ENCODE measurements at regions not wholly inside any gene's neighbourhood (a gene's known extent, or its start where the extent isn't known, plus 50 kb on each side); places are given as distances from the start of the nearest gene placed in this dataset.

DNA sequence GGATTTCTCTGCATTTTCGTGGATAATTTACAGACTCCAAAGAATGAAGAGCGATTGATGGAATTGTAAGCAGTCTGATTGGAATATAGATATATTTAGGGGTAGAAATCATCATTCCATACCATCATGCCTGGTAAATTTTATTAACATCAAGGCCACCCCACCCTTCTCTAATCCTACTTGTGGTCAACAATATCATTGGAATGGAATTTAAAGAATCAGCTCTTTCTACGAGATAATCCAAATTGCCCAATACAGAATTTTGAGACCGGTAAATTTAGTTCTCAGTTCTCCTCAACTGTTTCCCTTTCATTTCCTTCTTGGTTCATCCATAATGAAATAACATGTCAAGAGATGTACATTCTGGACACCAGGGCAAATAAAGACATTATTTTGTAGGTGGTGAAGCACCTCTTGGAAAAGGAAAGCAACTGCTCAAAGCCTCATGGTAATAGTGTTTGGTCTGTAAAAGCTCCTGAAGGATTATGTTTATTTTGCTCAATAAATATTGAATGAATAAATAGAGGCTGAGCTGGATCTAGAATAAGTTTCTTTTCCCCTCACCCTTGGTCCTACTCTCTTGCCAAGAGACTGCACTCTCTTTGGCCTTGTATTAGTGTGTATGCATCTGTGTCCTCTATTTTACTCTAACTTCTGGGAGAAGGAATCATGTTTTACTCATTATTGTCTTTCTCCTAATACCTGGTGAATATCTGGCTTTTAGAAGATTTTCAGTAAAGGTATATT lies 133.7 kb upstream of the BCL6 start:
- TF ChIP-seq CTCF (IDR thresholded peaks at IDR 0.05), result no peak
- TF ChIP-seq EZH2 (IDR thresholded peaks at IDR 0.05; ENCODE audit: borderline replicate concordance, insufficient read depth, low read depth, low read length, poor library complexity, severe bottlenecking), result no peak

Measured in B cell (primary cell).